NAMALWA (cell line): ENCODE measurements at regions not wholly inside any gene's neighbourhood (a gene's known extent, or its start where the extent isn't known, plus 50 kb on each side); places are given as distances from the start of the nearest gene placed in this dataset.
"Not testable (repeated sequence)": the region's sequence is repeated elsewhere in the genome, so short reads cannot be mapped to it uniquely, and the experiment has no call there.

Experiments used
- DNase-seq: peaks from one replicate; pipeline ENCODE4 v3.0.0-alpha.2; 2015; ENCODE audit warnings: low spot score

DNA sequence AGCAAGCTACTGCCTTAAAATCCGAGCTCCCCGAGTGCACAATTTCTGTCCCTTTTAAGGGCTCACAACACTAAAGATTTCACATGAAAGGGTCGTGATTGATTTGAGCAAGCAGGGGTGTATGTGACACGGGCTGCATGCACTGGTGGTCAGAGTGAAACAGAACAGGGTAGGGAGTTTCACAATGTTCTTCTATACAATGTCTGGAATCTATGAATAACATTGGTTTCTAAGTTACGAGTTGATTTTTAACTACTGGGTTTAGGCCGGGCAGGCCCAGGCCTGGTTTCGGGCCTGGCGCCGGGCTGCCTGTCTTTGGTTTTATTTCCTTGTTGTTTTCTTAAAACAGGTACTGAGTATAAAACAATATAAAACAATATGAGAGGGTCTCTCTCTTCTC is 199.9 kb upstream of the CHORDC1 start:
- not testable (repeated sequence) for DNase-seq

DNA sequence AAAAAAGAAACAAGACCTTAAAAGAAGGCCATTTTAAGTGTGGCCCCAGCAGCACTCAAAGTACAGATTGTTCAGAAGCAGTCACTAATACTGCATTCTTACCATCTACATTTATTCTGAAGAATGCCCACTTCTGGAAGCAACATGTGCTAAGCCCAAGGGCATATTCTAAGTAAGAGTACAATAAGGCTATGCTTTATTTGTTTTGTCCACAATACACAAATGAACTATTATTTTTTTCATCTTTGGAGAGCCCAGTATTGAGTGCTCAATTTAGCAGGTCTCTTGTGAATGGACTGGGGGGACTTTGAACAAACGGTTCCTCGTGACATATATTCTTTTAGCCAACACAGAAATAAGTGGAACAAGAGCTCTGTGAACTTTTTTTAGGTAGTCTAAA is 191.4 kb upstream of the CHORDC1 start:
- DNase-seq: no peak

DNA sequence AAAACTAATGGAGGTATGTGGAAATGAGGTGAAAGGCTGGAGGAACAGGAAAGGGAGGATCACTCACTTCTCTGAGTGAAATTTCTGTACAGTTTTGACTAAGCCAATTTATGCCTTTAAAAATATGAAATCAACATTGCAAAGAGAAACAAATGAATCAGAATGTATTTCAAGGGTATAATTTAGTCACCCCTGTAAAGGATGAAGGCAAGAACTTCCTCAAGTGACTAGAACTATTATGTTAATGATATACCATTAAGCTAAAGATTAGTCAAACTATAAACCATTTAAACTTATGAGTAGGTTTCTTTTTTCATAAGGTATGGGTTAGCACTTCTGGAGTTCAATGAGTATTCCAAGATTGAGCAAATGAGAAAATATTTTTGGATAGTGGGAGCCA is 184.5 kb upstream of the CHORDC1 start:
- DNase-seq: no peak

DNA sequence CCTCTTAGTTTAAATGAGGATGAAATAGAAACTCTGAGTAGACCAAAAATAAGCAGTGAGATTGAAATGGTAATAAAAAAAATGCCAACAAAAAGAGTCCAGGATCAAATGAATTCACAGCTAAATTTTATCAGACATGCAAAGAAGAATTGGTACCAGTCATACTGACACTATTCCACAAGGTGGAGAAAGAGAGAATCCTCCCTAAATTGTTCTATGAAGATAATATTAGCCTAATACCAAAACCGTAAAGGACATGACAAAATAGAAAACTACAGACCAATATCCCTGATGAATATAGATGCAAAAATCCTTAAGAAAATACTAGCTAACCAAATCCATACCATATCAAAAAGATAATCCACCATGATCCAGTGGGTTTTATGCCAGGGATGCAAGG is 169.8 kb upstream of the CHORDC1 start:
- peak; percentile 3 for DNase-seq

DNA sequence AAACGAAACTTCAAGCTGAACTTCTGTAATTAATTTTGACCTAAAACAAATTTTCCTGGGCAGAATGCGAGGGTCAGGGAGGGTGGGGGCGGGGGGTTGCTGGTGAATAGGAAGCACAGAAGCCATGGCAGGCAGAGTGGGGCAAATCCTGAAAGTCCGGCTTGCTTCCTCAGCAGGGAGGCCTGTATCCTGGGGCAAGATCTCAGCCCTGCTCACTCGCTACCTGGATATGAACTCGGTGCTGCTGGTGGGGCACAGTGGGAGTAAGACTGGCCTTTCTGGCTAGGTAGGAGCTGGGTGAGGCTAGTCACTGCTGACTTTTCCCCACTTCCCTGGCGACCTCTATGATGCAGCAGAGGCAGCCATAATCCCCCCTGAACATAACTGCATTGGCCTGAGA is 168.9 kb upstream of the CHORDC1 start:
- DNase-seq: no peak

DNA sequence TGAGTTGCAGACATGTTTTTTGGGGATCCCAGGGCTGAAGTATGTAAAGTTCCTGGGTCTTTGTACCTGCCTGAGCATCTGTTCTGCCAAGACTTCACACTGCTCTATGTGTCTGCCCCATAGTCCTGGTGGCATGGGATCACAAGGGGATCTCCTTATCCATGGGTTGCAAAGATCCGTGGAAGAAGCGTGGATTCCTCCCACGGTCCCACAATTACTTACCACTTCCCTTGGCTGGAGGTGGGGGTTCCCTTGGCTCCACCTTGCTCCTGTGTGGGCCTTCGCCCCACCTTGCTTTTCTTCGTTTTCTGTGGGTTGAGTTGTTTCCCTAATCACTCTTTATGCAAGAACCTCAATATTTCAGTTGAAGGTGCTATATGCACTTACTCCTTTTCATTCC is 157.4 kb upstream of the CHORDC1 start:
- DNase-seq: no peak

DNA sequence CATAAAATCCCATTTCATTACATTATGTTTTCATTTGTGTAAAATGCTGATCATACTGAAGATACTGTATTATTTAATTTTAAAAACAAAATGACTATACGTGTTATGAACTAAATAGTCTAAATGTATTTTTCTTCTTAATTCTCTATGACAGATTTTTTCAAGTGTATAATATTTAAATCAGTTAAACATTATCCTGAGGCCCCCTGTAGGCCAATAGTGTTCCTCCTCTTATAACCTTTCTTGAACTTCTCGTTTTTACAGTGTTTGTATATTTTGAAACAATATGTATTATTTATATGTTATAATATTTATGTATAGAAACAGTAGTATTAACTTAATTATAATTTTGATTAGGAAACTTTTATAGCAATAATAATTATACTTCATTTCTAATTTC is 151.1 kb upstream of the CHORDC1 start:
- peak; percentile 5 for DNase-seq

DNA sequence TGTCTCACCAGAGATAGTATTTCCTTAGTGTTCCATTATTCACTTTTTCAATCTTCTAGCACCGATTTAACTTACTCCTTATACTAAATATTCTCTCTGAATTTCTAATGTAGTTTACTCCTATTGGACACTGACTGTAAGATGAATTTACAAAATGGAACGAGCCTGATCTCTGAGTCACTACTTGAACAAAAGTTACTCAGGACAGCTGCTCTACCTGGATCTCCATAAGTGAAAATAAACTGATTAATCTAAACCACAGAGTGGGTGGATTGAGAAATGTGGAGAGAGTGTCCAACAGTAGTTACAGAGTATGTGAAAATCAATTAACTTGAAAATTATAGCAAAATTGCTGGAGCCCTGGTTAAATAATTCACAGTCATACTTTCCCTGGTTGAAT is 141.7 kb upstream of the CHORDC1 start:
- no peak for DNase-seq

DNA sequence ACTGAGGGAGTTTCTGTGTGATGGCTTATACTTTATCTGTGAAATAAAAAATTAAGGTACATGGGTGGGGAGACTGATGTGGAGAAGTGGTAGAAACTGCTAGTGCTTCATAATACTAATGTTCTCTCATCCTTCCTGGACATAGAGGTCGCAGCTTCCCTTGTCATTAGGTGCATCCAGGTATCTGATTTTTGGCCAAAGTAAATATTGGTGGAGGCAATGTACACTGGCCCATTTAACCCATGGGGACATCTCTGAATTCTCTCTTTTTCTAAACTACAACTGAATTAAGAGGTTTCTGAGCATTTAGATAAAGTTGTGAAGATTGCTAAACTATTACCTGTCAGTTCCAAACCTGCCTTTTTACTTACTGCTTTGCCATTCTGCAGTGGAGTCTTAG is 140.9 kb upstream of the CHORDC1 start:
- no peak for DNase-seq

DNA sequence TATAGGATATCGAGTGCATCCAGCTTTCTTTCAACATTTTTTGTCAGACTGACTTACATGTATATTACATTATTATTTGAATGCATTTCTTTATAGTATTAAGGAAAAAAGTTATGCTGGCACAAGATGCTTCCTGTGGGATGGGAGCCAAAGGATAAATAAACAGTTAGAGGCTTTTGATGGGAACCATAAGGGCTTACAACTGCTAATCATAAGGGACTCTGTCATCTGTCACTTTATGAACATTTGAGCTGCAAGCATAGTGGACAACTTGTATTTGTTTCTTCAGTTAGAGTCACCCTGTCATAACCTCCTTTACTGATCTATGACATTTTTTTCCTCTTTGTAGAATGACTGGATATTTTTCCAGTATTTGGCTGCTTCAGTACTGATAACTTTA is 132.4 kb upstream of the CHORDC1 start:
- DNase-seq: no peak

DNA sequence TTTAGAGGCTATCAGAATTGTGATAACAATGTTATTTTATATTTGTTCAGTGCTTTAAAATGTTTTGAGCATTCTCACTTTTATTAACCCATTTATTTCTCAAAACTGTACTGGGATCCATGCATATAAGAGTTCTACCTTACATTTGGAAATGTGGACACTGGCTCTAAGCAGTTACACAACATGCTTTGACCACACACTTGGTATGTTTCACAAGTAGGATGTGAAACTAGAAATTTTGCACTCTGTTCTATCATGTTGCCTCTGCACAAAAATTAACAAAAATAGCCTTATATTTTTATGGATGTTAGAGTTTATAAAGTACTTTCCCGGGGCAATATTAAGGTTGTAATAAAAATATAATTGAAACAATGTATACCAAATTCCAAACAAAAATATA is 126.9 kb upstream of the CHORDC1 start:
- DNase-seq: no peak

DNA sequence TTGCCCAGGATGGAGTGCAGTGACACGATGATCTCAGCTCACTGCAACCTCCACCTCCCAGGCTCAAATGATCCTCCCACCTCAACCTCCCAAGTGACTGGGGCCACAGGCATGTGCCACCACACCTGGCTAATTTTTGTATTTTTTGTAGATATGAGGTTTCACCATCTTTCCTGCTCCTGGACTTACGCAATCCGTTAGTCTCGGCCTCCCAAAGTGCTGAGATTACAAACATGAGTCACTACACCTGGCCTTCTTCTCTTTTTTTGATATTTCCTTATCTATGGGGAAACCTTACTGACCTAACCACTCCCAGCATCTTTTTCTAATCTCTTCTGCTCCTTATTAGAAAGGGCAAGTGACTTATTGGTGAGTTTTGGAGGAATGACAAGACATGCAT is 121.7 kb upstream of the CHORDC1 start:
- DNase-seq: no peak

DNA sequence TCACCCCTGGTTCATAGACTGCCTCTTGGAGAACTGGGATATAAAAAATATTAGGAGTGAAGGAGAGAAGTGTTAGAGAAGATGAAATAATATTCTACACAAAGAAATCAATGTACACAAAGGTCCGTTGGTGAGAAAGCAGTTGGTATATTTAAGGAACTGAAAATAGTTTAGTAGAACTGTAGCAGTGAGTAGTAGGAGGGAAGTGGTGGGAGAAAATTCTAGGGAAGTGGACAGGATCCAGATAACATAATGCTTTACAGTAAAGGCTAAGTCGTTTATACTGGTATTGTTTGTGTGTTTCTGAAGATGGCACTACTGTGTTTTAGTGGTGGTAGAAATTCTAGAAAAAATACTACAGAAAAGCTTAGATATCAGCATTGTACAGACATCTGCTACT is 120.8 kb upstream of the CHORDC1 start:
- DNase-seq: no peak

DNA sequence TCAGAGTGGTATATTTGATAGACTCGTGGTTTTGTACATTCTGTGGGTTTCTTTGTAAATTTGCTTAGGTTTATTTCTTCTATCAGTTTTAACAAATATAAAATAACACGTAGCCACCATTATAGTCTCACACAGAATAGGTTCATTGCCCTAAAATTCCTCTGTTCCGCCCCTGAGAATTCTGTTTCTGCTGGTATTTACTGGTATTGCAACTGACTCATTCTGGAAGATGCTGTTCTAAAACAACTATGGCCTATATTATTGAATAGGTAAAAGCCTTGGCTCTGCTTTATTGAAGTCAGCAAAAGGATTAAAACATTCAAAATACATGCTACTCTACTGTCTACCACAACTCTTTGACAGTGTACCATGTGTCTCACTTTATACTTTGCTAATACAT is 119.1 kb upstream of the CHORDC1 start:
- no peak for DNase-seq

DNA sequence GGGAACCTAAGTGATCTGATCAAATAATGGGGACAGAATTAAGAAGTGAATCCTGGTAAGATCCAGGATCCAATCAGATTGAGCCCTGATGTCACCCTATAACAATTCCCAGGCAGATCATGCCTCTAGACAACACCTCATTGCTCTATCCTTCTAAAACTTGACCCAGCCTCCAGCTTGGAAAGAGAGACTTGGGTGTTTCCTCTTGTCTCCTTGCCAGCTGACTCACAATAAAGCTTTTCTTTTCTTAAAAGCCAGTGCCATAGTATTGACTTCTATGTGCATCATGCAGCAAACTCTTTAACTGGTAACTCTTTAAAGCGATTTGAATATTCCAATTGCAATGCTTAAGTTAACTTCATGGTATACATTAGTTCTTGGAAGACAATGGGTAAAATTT is 109.6 kb upstream of the CHORDC1 start:
- no peak for DNase-seq

DNA sequence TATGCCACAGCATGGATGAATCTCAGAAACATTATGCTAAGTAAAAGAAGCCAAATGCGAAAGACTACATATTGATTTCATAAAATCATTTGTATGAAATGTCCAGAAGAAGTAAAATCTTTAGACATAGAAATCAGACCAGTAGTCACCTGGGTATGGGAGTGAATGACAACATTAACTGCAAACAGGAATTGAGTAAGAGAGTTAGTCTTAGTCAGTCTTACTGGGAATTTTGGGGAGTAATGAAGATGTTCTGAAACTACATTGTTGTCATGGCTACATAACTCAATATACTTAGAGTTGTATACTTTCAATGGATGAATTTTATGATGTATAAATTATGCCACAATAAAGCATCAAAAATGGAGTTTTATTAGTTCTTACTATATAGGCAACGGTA is 107.8 kb upstream of the CHORDC1 start:
- DNase-seq: no peak

DNA sequence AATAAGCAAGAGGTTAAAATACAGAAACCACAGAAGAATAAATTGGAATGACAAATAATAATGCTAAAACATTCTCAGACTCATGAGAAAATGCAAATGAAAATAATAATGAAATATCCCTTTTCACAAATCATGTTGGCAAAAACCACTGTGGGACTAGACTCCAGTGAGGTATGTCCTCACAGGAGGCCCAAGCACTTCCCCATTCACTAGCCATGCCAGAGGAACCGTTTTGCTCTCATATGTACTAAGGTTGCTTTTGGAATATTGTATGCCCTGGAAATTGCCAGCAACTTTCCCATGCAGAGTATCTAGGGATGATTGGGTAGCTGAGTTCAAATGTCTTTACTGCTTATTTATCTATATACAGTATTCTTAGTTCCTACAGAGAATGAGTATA is 106.2 kb upstream of the CHORDC1 start:
- no peak for DNase-seq

DNA sequence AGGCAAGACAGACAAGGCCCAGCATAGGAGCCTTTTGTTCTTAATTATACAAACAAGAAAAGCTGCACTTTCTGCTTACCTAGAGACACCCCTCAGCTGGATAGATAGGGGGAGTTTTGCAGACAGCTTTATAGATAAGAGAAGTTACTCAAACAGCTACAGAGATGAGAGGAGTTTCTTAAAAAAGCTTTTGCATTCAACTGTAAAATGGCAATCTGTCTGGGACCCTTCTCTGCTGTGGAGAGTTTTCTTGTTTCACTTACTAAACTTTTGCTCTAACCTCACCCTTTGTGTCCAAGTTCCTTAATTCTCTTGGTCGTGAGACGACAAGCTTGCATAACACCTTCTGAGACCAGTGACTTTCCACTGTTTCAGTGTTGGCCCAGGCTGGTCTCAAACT is 103.8 kb upstream of the CHORDC1 start:
- DNase-seq: no peak

DNA sequence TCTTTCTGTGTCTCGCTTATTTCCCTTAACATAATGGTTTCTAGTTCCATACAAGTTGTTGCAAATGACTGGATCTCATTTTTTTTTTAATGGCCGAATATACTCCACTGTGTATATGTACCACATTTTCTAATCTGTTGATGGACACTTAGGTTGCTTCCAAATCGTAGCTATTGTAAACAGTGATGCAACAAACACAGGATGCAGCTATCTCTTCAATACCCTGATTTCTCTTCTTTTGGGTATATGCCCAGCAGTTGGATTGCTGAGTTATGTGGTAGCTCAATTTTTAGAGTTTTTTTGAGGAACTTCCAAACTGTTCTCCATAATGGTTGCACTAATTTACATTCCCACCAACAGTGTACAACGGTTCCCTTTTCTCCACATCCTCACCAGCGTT is 100.4 kb upstream of the CHORDC1 start:
- no peak for DNase-seq

DNA sequence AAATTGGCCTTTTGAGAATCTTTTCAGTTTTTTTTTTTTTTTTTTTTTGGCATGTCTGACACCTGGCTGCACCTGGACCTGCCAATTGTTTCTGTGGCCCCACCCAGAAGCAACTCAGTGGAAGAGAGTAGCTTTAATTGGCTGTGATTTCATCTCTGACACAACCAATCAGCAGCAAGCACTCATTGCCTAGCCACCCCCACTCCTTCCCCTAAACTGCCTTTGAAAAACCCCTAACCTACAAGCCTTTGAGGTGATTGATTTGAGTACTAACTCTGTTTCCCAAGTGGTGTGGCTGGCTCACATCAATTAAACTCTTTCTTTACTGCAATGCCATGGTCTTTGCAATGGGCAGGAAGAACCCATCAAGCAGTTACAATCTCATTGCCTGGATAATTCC is 98.2 kb upstream of the CHORDC1 start:
- DNase-seq: no peak

DNA sequence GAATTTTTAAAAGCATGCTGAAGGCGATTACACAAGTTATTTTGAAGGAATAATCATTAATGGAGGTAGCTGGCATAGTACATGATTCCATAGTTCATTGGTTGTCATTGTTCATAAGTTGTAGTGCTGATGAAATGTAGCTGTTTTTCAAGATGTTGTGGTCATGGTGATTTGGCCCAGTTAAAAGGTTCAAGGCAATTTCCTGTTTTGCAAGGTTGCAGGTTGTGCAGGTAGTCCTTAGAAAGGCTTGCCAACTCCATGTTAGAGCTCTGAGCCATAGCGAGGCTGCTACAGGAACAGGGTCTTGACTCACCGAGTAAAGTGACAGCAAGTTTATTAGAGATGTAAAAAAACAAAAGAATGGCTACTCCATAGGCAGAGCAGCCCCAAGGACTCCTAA is 95.8 kb upstream of the CHORDC1 start:
- no peak for DNase-seq

DNA sequence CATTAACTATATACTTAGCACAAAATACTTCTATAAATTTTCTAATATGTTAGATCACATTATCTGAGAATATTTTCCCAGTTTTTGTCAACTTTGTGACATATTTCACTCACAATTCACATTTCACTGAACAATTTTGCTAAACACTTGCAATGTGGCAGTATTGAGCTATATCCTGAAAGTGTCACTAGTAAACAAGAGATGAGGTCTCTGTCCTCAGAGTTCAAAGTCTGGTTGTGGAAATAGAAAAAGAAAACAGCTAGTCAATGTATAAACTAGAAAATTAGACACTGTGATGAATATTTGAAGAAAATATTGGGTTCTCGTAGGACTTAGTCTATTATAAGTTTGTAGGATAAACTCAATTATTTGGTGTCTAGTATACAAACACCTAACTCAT is 87.4 kb upstream of the CHORDC1 start:
- DNase-seq: no peak

DNA sequence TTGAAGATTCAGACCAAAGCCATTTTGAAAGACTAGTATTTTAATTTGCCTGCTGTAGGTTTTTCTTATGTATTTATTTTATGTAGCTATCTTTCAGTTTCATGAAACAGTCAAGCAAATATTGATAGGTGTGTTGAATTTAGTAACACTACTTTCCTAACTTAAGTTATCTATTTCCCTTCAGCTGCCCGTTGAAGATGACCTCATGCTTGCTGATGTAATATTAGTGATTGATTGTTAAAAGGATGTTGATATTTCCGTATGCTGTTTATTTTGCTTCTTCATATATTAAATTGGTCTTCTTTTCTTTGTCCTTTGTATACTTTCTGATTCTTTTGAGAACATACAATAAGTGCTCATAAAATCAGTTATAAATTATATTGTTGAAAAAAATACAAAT is 86.8 kb upstream of the CHORDC1 start:
- no peak for DNase-seq

DNA sequence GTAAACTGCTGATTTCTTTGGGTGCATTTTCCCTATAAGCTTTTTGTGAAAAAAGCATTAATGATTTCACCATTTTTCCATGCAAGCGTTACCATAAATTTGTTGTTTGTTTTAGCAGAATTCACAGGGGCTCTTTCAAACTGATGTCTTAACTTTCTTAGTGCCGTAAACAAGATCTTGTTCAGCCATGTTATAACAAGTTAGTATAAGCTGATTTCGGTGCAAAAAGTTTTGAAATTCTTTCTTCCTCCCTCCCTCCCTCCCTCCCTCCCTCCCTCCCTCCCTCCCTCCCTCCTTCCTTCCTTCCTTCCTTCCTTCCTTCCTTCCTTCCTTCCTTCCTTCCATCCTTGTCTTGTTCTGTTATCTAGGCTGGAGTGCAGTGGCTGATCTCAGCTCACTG is 71.7 kb upstream of the CHORDC1 start:
- no peak for DNase-seq

DNA sequence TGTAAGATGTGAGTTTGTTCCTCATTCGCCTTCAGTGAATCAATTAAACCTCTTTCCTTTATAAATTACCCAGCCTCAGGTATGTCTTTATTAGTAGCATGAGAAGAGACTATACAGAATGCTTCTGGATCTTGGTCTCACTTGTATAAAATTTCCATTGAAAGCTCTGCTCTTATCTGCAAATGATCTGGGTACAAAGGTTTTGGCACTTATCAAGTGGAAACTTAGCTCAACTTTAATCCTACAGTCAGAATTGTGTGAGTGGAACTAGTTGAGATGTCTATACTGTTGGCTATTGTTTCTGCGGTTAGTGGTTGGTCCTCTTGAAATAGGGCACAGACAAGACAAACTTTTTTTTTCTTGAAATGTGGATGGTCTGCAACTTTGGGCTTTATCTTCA is 71.2 kb upstream of the CHORDC1 start:
- DNase-seq: no peak
